H4 (cell line): ENCODE measurements at regions not wholly inside any gene's neighbourhood (a gene's known extent, or its start where the extent isn't known, plus 50 kb on each side); places are given as distances from the start of the nearest gene placed in this dataset.
"Not testable (repeated sequence)": the region's sequence is repeated elsewhere in the genome, so short reads cannot be mapped to it uniquely, and the experiment has no call there.

Source experiments
- DNase-seq: peaks from one replicate; pipeline ENCODE4 v3.0.0-alpha.2; 2015; ENCODE audit warnings: low spot score

DNA sequence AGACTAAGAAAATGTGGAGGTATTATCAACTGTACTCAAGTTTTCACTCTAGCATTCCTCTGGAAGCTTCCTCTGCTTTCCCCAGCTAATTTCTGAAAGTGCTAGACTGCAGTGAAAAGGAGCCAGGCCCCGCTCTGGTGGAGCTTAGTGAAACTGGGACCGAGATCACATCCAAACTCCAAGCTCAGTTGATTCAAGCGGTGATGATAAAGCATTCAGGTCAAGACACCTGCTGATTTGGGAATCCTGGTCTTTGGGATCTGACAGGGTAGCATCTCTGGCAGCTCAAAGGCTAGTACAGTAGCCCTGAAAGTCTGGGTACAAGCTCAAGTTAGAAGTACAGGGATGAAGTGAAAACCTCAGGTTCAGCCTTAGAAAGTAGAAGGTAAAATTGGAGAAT, 120.2 kb upstream of the CRIM1 start:
- DNase-seq: no peak

GRCh38 chr2:36223259-36223658, 132.3 kb upstream of the CRIM1 start:
- DNase-seq: no peak

DNA sequence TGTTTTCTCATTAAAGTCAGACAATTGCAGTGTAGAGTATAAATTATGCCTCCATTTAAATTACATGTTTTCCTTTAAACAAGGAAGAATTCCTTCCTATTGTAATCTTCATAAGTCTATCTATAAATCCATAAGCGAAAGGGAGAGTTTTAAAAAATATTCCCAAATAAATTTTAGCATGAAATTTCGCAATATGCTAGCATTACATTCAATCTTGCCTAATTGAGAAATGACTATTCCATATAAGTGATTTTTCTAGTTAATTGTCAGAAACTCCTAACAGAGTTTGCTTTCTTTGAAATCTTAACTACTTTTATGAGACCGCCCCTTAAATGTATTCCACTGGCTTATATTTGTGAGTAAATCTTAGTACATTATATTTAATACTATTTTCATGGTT, 133.1 kb upstream of the CRIM1 start:
- DNase-seq: no peak

DNA sequence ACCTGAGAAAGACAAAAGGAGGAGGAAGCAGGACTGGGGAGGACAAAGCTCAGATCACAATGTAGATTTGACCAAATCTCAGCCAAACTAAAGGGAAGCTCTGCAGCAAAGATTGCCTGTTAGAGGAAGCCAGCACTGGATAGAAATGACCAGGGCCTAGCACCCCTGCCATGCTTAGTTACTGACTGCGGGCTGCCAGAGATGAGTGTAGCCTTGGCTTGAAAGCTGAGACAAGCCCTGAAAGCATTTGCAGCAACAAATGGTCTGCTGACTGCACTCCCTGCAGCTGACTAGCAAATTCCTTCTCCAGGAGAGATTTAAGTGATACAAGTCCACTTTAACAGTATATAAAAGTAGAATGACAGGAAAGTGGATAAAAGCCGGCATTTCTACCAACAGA, 140.9 kb upstream of the CRIM1 start:
- DNase-seq: no peak

DNA sequence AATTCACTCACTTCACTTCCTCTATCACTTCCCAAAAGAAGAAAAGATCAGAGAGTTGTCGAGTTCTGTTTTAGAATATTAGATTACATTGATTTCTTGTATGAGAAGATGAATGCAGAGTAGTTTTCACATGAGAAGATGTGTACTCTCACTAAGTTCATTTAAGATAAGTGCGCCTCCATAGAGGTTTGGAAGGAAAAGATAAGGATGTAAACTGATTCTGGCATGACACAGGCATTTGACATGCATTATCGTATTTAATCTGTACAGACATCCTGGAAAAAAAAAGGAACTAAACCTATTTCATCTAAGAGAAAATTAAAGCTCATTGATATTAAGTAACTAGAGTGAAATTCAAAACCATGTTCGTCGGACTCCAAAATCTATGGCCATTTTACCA, 152.2 kb upstream of the CRIM1 start:
- DNase-seq: no peak

DNA sequence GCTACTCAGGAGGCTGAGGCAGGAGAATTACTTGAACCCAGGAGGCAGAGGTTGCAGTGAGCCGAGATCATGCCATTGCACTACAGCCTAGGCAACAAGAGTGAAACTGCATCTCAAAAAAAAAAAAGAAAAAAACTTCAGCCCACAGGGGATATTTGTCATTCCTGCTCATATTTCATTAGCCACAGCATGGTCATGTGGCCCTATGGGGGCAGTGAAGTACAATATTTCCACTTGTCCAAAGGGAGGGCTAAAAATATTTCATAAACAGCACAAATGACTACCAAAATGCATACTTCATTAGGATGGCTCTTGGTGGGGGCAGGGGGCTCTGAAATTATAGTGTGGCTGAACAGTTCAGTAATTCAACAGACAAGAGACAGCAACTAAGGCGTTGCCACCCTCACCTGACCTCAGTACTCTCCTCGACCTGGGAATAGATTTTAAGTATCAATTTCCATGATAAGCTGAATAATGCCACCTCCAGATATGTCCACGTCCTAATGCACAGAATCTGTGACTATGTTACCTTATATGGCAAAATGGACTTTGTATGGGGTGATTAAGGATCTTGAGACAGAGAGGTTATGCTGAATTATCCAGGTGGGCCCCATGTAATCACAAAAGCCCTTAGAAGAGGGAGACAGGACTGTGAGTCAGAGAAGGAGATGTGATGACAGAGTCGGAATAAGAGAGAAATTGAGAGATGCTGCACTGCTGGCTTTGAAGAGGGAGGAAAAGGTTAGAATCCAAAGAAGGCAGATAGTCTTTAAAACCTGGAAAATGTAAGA, 158.2 kb upstream of the CRIM1 start:
- no peak for DNase-seq

DNA sequence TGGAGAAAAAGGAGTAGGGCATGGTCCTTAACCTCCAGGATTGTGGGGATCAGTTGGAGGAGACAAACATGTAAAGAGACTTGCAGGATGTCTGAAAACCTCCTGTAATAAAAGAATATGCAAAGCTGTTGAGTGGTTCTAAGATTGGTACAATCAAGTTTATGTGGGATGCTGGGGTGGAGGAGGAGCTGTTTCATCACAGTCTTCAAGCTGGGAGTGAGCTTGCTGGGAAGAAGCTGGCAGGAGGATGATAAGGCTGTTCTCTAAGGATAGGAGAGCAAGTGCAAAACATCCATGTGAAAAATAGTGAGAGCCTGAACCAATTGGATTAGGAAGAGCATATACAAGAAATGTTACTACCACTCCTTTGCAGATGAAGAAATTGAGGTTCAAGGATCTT, 161.9 kb upstream of the CRIM1 start:
- DNase-seq: no peak

- DNase-seq: no peak
Measured at GRCh38 chr2:36192983-36193382, 162.6 kb upstream of the CRIM1 start.

- no peak for DNase-seq
Measured at GRCh38 chr2:36190097-36190496, 165.5 kb upstream of the CRIM1 start.

DNA sequence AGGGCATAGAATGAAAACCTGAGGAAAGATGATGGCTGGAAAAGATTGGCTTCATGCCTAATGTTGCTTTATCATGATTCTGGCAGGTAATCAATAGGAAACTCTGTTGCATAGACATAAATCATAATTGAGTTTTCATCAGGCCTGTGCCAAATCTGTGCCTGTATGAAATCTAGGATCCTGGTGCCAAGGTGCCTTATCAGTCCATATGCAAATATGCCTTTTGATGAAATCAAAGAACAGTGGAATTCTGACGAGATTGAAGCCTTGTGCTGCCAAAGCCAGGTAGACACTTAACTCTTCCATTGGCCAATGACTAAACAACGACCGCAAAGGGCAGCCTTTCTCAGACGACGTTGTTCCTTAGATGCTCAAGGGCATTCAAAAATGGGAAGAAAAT, 170.0 kb upstream of the CRIM1 start:
- DNase-seq: no peak

DNA sequence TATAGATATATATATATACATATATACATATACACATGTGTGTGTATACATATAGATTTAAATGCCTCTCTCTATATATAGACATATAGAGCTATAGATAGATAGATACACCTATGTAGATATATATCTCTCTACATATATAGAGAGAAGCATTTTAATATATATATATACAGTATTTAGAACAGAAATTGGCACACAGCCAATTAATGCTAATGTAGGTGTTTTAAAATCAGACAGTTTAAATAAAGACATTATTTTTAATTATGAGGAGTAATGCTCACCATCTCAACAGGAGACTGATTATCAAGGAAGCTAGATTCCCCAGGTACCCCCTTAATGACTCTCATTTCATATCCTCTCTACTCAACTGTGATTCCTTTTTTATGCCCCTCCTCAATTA, 170.7 kb upstream of the CRIM1 start:
- no peak for DNase-seq

DNA sequence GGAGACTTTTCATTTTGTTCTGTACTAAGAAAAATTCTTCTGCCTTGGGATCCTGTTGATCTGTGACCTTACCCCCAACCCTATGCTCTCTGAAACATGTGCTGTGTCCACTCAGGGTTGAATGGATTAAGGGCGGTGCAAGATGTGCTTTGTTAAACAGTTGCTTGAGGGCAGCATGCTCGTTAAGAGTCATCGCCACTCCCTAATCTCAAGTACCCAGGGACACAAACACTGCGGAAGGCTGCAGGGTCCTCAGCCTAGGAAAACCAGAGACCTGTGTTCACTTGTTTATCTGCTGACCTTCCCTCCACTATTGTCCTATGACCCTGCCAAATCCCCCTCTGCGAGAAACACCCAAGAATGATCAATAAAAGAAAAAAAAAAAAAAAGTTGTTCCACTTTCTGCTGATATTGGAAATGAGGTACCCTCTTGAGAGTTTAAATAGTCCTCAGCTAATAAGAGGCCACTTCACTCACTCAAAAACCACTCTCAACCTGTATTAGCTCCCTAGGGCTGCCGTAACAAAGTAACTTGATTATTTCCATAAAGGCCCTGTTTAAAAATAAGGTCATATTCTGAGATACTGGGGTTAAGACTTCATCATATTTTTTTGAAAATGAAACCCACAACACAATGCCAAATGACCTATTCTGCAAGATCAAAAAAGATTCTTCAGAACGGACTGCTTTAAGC, 174.6 kb upstream of the CRIM1 start:
- not testable (repeated sequence) for DNase-seq

- DNase-seq: not testable (repeated sequence)
Measured at GRCh38 chr2:36180293-36180692, 175.3 kb upstream of the CRIM1 start.

DNA sequence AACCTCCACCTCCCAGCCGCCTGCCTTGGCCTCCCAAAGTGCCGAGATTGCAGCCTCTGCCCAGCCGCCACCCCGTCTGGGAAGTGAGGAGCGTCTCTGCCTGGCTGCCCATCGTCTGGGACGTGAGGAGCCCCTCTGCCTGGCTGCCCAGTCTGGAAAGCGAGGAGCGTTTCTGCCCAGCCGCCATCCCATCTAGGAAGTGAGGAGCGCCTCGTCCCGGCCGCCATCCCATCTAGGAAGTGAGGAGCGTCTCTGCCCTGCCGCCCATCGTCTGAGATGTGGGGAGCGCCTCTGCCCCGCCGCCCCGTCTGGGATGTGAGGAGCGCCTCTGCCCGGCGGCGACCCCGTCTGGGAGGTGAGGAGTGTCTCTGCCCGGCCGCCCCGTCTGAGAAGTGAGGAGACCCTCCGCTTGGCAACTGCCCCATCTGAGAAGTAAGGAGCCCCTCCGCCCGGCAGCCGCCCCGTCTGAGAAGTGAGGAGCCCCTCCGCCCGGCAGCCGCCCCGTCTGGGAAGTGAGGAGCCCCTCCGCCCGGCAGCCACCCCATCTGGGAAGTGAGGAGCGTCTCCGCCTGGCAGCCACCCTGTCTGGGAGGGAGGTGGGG, 175.8 kb upstream of the CRIM1 start:
- not testable (repeated sequence) for DNase-seq

DNA sequence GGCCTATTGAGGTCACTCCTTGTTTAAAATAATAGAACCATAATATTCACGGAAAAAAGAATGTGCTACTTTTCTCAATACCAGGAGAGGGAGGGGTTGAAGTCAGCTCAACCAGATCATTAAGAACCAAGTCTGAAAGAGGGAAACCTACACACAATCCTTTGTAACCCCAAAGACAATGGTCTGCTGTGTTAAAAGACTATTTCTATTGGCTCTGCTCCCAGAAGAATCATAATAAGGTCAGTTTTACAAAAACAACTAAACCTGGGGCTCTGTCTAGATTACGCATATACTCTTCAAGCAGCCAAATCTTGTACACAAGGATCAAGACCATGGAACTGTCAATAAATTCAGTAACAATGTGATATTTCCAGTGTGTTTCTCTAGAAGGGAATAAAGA, 177.2 kb upstream of the CRIM1 start:
- DNase-seq: no peak

DNA sequence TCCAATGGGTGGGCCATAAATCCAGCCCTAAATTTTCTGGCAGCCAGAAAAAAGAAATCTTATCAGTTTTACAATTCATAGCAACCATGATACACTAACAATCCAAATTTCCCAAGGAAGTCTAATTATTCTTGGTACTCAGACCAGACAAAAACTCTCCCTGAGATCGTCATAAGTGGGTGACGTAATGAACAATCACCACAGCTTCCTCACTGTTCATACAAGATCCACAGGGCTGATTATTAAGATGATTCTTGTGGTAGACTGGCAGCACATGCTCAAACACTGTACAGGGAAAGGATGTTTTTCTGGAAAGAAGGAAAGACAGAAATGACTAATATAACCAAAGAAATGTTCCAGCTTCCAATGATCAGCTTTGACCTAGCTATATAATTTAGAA, 178.3 kb upstream of the CRIM1 start:
- DNase-seq: no peak

DNA sequence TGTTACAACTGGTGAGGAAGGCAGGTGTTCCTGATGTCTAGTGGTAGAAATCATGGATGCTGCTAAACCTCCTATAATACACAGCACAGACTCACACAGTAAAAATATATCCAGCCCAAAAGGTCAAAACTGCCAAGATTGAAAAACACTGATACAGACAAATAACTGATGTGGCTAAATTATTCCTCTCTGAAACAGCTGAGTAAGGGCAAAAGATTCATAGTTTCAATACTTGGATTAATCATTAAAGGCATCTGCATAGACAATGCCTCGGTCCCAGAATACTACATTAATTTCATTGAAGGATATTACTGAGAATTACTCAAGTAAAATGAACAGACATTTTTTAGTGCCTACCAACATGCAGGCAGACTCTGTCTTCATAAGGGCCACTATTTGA, 180.7 kb upstream of the CRIM1 start:
- no peak for DNase-seq

DNA sequence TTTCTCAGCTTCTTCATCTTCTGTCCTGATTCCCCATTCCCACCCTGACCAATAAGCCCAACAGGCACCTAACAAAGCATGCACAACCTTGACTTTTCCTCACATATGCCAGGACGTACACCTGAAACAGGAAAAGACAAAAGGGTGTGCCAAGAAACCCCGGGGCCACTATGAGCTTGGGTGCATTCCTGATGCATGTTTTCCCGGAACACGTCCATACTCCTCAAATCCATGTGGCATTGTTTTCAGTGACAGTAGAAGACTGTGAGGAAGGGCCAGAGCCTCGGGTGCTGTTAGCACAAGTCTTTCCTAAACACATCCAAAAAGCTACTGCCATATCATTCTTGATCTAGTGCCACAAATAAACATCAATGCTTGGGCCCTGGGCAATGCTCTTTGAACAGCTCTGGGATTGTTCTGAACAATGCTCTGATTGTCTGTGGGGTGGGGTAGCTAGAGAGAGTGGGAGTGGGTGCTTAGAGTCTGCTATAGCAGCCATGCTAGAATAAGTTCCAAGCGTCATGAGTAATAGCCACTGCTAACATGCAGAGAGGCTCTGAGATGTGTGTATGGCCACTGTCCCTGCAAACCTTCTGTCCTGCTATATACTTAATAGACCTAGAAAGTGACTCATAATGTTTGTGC, 181.7 kb upstream of the CRIM1 start:
- DNase-seq: peak; percentile 1

- DNase-seq: no peak
Measured at GRCh38 chr2:36172824-36173223, 182.8 kb upstream of the CRIM1 start.

DNA sequence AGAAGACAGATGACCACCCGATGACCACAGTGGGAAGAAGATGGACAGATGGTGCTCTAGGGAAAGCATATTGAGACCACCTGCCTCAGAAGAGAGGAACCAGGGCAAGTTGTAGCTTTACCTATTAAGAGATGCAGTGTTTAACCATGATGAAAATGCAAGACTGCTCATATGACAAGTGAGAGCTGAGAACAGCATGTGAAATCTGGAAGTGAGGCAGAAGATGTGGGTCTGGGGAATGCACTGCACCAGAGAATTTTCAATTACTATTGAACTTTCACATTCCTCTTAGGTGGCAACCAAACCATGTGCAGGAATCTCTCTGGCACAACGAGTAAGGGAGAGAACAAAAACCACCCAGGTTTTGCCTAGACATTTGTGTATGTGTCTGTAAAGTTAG, 184.8 kb upstream of the CRIM1 start:
- DNase-seq: no peak

- no peak for DNase-seq
Measured at GRCh38 chr2:36169843-36170242, 185.7 kb upstream of the CRIM1 start.

DNA sequence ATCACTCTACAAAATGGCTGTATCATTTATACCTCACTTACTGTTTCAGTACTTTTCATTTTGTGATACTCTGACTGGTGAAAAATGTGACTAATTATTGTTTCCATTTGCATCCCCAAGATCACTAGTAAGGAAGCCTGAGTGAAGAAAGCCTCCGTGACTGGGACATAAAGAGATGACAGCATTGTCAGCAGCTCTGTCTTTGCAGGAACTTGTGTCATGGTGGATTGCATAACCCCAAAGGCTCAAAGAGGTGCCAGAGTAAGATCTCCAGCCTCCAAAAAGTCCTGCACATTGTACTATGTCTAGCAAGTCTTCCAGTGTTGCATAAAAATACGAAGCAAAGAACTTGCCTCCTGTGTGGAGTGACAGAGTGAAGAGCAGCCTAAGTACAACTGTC, 187.5 kb upstream of the CRIM1 start:
- no peak for DNase-seq

DNA sequence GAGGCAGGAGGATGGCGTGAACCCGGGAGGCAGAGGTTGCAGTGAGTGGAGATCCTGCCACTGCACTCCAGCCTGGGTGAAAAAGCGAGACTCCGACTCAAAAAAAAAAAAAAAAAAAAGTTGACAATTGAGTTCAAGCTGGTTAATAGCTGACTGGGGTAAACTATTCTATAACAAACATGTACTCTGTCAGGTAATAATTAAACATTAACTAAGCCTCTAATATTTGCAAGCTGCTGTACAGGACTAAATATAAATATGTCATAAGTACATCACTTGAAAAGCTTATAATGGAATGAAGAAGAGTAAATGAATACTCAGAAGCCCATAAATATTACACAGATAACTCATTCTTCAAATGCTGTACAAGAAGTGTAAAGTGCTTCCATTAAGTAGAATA, 190.4 kb upstream of the CRIM1 start:
- no peak for DNase-seq
